H9 (cell line): ENCODE measurements at regions not wholly inside any gene's neighbourhood (a gene's known extent, or its start where the extent isn't known, plus 50 kb on each side); places are given as distances from the start of the nearest gene placed in this dataset.

Source experiments
- DNase-seq: peaks from one replicate; pipeline ENCODE4 v3.0.0-alpha.2; 2017
- H2AFZ ChIP-seq: one replicate; pipeline ENCODE4 v1.6.1; 2013; ENCODE audit warnings: mild to moderate bottlenecking, low read length, control low read depth, moderate library complexity
- H2AK5ac ChIP-seq: 2 replicates; pipeline ENCODE4 v1.6.1; 2013; ENCODE audit warnings: low read length, control low read depth, mixed read lengths; ENCODE audit not compliant: insufficient read length
- H2BK120ac ChIP-seq: one replicate; pipeline ENCODE4 v1.6.1; 2013; ENCODE audit warnings: low read depth, mild to moderate bottlenecking, low read length, control low read depth, inconsistent platforms; ENCODE audit not compliant: poor library complexity, severe bottlenecking
- H2BK12ac ChIP-seq: 2 replicates; pipeline ENCODE4 v1.6.1; 2013; ENCODE audit warnings: low read length, control low read depth, mixed read lengths, low read depth; ENCODE audit not compliant: insufficient read length
- H2BK15ac ChIP-seq: 2 replicates; pipeline ENCODE4 v1.6.1; 2013; ENCODE audit warnings: low read depth, low read length, control low read depth
- H2BK20ac ChIP-seq: one replicate; pipeline ENCODE4 v1.6.1; 2013; ENCODE audit warnings: low read depth, mild to moderate bottlenecking, low read length, control low read depth, inconsistent platforms; ENCODE audit not compliant: poor library complexity, severe bottlenecking
- H2BK5ac ChIP-seq: 2 replicates; pipeline ENCODE4 v1.6.1; 2013; ENCODE audit warnings: low read length, control low read depth, mixed read lengths; ENCODE audit not compliant: insufficient read length
- H3K14ac ChIP-seq: 2 replicates; pipeline ENCODE4 v1.6.1; 2013; ENCODE audit warnings: low read length, control low read depth; ENCODE audit not compliant: insufficient read depth
- H3K18ac ChIP-seq: 2 replicates; pipeline ENCODE4 v1.6.1; 2013; ENCODE audit warnings: low read depth, mild to moderate bottlenecking, mixed read lengths, low read length, control low read depth; ENCODE audit not compliant: insufficient read length
- H3K23ac ChIP-seq: 2 replicates; pipeline ENCODE4 v1.6.1; 2013; ENCODE audit warnings: low read length, control low read depth, mixed read lengths, low read depth; ENCODE audit not compliant: insufficient read length
- H3K23me2 ChIP-seq: 2 replicates; pipeline ENCODE4 v1.6.1; 2013; ENCODE audit warnings: low read depth, mild to moderate bottlenecking, mixed read lengths, low read length, control low read depth; ENCODE audit not compliant: insufficient read length, poor library complexity, severe bottlenecking
- H3K27ac ChIP-seq: 2 replicates; pipeline ENCODE4 v1.5.1; 2013; ENCODE audit warnings: low read length, control low read depth, mixed read lengths, low read depth; ENCODE audit not compliant: insufficient read length
- H3K27me3 ChIP-seq: 2 replicates; pipeline ENCODE4 v1.6.1; 2013; ENCODE audit warnings: low read length, control low read depth, inconsistent platforms; ENCODE audit not compliant: insufficient read depth
- H3K4ac ChIP-seq: 2 replicates; pipeline ENCODE4 v1.6.1; 2013; ENCODE audit warnings: low read depth, mild to moderate bottlenecking, control low read depth, inconsistent platforms, low read length, moderate library complexity
- H3K4me1 ChIP-seq: 2 replicates; pipeline ENCODE4 v1.6.1; 2013; ENCODE audit warnings: low read length, control low read depth, inconsistent platforms; ENCODE audit not compliant: insufficient read depth
- H3K4me2 ChIP-seq: 2 replicates; pipeline ENCODE4 v1.6.1; 2013; ENCODE audit warnings: low read length, control low read depth, mixed read lengths; ENCODE audit not compliant: insufficient read length, insufficient read depth
- H3K56ac ChIP-seq: 2 replicates; pipeline ENCODE4 v1.6.1; 2013; ENCODE audit warnings: low read depth, mild to moderate bottlenecking, mixed read lengths, low read length, control low read depth; ENCODE audit not compliant: insufficient read length
- H3K79me1 ChIP-seq: 2 replicates; pipeline ENCODE4 v1.6.1; 2013; ENCODE audit warnings: low read depth, mild to moderate bottlenecking, moderate library complexity, low read length, control low read depth, inconsistent platforms; ENCODE audit not compliant: insufficient read depth, poor library complexity, severe bottlenecking
- H3K79me2 ChIP-seq: 2 replicates; pipeline ENCODE4 v1.6.1; 2013; ENCODE audit warnings: low read length, control low read depth, inconsistent platforms; ENCODE audit not compliant: insufficient read depth
- H3K9ac ChIP-seq: 2 replicates; pipeline ENCODE4 v1.6.1; 2013; ENCODE audit warnings: low read length, control low read depth, mixed read lengths; ENCODE audit not compliant: insufficient read length; ENCODE audit errors: extremely low read depth
- H3K9me3 ChIP-seq: one replicate; pipeline ENCODE4 v1.6.1; 2013; ENCODE audit warnings: low read depth, low read length, inconsistent platforms; ENCODE audit not compliant: control insufficient read depth
- H3T11ph ChIP-seq: one replicate; pipeline ENCODE4 v1.6.1; 2013; ENCODE audit warnings: mild to moderate bottlenecking, low read length, control low read depth, inconsistent platforms
- H4K20me1 ChIP-seq: one replicate; pipeline ENCODE4 v1.6.1; 2013; ENCODE audit not compliant: control insufficient read depth, insufficient read length, insufficient read depth
- H4K5ac ChIP-seq: 2 replicates; pipeline ENCODE4 v1.6.1; 2013; ENCODE audit warnings: low read depth, mild to moderate bottlenecking, mixed read lengths, low read length, control low read depth; ENCODE audit not compliant: insufficient read length
- H4K8ac ChIP-seq: replicated peaks from 2 replicates; pipeline ENCODE4 v1.6.1; 2013; ENCODE audit warnings: low read length, control low read depth, mixed read lengths, low read depth; ENCODE audit not compliant: insufficient read length
- H4K91ac ChIP-seq: 2 replicates; pipeline ENCODE4 v1.6.1; 2013; ENCODE audit warnings: low read depth, mild to moderate bottlenecking, moderate library complexity, mixed read lengths, low read length, control low read depth; ENCODE audit not compliant: insufficient read length
- H3K27ac Mint-ChIP-seq, 3 experiments: 2 replicates in 2 of 3; 3 replicates in 1 of 3; pipeline ENCODE4 v1.8.0; 2020 to 2021; ENCODE audit warnings: mixed read lengths in 3 of 3, mild to moderate bottlenecking in 1 of 3, moderate library complexity in 1 of 3
- H3K27me3 Mint-ChIP-seq: 2 replicates; pipeline ENCODE4 v1.8.0; 2021; ENCODE audit warnings: low read depth, mild to moderate bottlenecking, moderate library complexity, mixed read lengths
- H3K36me3 Mint-ChIP-seq, 3 experiments: 2 replicates in 2 of 3; 3 replicates in 1 of 3; pipeline ENCODE4 v1.8.0; 2020 to 2021; ENCODE audit warnings: low read depth in 3 of 3, mixed read lengths in 3 of 3; ENCODE audit not compliant: insufficient read depth in 1 of 3
- H3K4me1 Mint-ChIP-seq, 2 experiments: 2 replicates each; pipeline ENCODE4 v1.8.0; 2020; ENCODE audit warnings: mixed read lengths in 2 of 2
- H3K4me3 Mint-ChIP-seq, 2 experiments: 2 replicates in 1 of 2; 3 replicates in 1 of 2; pipeline ENCODE4 v1.8.0; 2020 to 2021; ENCODE audit warnings: mild to moderate bottlenecking in 2 of 2, mixed read lengths in 2 of 2, moderate library complexity in 1 of 2
- H3K9me3 Mint-ChIP-seq, 2 experiments: 2 replicates in 1 of 2; 3 replicates in 1 of 2; pipeline ENCODE4 v1.8.0; 2020; ENCODE audit warnings: mild to moderate bottlenecking in 2 of 2, mixed read lengths in 2 of 2, moderate library complexity in 1 of 2
- WGBS: extraction: QIAGEN DNeasy Blood & Tissue Kit; methylation state at CpG from one replicate; pipeline ENCODE4 v1.1.7; 2013; ENCODE audit warnings: missing lambda C conversion rate, low lambda C conversion rate, mixed read lengths; ENCODE audit not compliant: insufficient read length; ENCODE audit errors: extremely low coverage; 5-methylcytosine and 5-hydroxymethylcytosine counted together
- TF ChIP-seq, protein P1 (sequence below): fragments of 200-600 bp; sonication (generic); conservative IDR thresholded peaks from 3 replicates; pipeline ENCODE4 v1.8.0; 2021; ENCODE audit warnings: antibody characterized with exemption, mild to moderate bottlenecking

DNA sequence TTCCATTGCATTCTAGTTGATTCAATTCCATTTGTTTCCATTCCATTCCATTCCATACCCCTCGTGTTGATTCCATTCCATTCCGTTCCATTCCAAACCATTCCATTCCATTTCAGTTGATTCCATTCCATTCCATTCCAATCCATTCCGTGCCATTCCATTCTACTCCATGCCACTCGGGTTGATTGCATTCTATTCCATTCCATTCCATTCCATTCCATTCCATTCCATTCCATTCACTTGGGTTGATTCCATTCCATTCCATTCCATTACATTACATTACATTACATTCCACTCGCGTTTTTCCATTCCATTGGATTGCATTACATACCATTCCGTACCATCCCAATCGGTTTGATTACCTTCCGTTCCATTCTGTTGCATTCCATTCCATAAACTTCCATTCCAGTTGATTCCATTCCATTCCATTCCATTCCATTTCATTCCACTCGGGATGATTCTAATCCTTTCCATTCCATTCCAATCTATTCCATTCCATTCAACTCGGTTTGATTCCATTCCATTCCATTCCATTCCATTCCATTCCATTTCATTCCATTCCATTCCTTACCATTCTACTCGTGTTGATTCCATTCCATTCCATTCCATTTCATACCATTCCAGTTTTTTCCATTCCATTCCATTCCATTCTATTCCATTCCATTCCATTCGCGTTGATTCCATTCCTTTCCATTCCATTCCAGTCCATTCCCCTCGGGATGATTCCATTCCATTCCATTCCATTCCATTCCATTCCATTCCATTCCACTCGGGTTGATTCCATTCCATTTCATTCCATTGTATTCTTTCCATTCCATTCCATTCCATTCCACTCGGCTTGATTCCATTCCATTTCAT, 1140.4 kb downstream of the RPIA start:
- no peaks in the 10 kb centered on the region for H3K23me2 ChIP-seq
- Mint-ChIP-seq H3K9me3 (no peaks in the 10 kb centered on the region), H3K27me3 (peaks cover 19% of the 10 kb centered on the region), H3K36me3 (peaks cover 17 to 59% (median 56%) of the 10 kb centered on the region in 3 experiments), H3K4me3 (no peak overlapping the region), H3K27ac (no peak overlapping the region), H3K4me1 (no peaks in the 10 kb centered on the region)
- no peak overlapping the region for H2AK5ac ChIP-seq
- H3T11ph ChIP-seq, result no peak overlapping the region
- H4K5ac ChIP-seq, result no peak overlapping the region
- no peak overlapping the region for H3K23ac ChIP-seq
- no peaks in the 10 kb centered on the region for H3K79me2 ChIP-seq
- no peaks in the 10 kb centered on the region for H3K27me3 ChIP-seq
- no peak overlapping the region for H2AFZ ChIP-seq
- H3K79me1 ChIP-seq, result no peaks in the 10 kb centered on the region
- no peak overlapping the region for H3K4me2 ChIP-seq
- 100% methylated on average over 11 of the region's 17 CpGs for WGBS
- H2BK120ac ChIP-seq, result no peak overlapping the region
- no peaks in the 10 kb centered on the region for H3K4me1 ChIP-seq
- no peak overlapping the region for H4K8ac ChIP-seq
- no peak overlapping the region for H2BK20ac ChIP-seq
- H2BK15ac ChIP-seq, result no peak overlapping the region
- no peak overlapping the region for H3K9ac ChIP-seq
- H2BK12ac ChIP-seq, result no peak overlapping the region
- no peak overlapping the region for H3K4ac ChIP-seq
- no peak overlapping the region for H2BK5ac ChIP-seq
- H3K9me3 ChIP-seq, result no peaks in the 10 kb centered on the region
- H4K20me1 ChIP-seq, result no peaks in the 10 kb centered on the region
- H3K56ac ChIP-seq, result no peak overlapping the region
- no peak overlapping the region for H3K14ac ChIP-seq
- TF ChIP-seq, protein P1, sequence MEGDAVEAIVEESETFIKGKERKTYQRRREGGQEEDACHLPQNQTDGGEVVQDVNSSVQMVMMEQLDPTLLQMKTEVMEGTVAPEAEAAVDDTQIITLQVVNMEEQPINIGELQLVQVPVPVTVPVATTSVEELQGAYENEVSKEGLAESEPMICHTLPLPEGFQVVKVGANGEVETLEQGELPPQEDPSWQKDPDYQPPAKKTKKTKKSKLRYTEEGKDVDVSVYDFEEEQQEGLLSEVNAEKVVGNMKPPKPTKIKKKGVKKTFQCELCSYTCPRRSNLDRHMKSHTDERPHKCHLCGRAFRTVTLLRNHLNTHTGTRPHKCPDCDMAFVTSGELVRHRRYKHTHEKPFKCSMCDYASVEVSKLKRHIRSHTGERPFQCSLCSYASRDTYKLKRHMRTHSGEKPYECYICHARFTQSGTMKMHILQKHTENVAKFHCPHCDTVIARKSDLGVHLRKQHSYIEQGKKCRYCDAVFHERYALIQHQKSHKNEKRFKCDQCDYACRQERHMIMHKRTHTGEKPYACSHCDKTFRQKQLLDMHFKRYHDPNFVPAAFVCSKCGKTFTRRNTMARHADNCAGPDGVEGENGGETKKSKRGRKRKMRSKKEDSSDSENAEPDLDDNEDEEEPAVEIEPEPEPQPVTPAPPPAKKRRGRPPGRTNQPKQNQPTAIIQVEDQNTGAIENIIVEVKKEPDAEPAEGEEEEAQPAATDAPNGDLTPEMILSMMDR, result no peak
- no peak overlapping the region for H3K27ac ChIP-seq
- no peak overlapping the region for H3K18ac ChIP-seq
- no peak overlapping the region for H4K91ac ChIP-seq
- no peak for DNase-seq
